ENCODE measurements at regions not wholly inside any gene's neighbourhood (a gene's known extent, or its start where the extent isn't known, plus 50 kb on each side); places are given as distances from the start of the nearest gene placed in this dataset.

- no peak for DNase-seq
These were observed 157.3 kb downstream of the SLCO1B3 start for GRCh38 chr12:20967756-20968155.

- no peak for DNase-seq
These were observed 159.3 kb downstream of the SLCO1B3 start for GRCh38 chr12:20969766-20970165.

GRCh38 chr12:20985399-20985798 lies 145.6 kb upstream of the SLCO1B1 start:
- DNase-seq, result no peak

- DNase-seq, result no peak
These were observed 129.2 kb upstream of the SLCO1B1 start for GRCh38 chr12:21001778-21002177.

- DNase-seq, result no peak
These were observed 105.3 kb upstream of the SLCO1B1 start for GRCh38 chr12:21025656-21026055.

GRCh38 chr12:21026302-21026701 lies 104.7 kb upstream of the SLCO1B1 start:
- peak; percentile 5 to 23 for DNase-seq

- DNase-seq, result no peak
These were observed 76.7 kb upstream of the SLCO1B1 start for GRCh38 chr12:21054334-21054733.

GRCh38 chr12:21065845-21066244 lies 65.1 kb upstream of the SLCO1B1 start:
- no peak for DNase-seq

GRCh38 chr12:21073129-21073528 lies 57.9 kb upstream of the SLCO1B1 start:
- DNase-seq, result no peak

GRCh38 chr12:21073822-21074460 lies 57.1 kb upstream of the SLCO1B1 start:
- no peak for DNase-seq

All from SHP77 (cell line).